A549 (cell line): ENCODE measurements at regions not wholly inside any gene's neighbourhood (a gene's known extent, or its start where the extent isn't known, plus 50 kb on each side); places are given as distances from the start of the nearest gene placed in this dataset.

Experiments
- ATAC-seq, 2 experiments: fragments of 200-7000 bp in 1 of 2; fragments of >200 bp in 1 of 2; cut with Nextera tagmentation in 1 of 2; cut with Tn5 transposase in 1 of 2; 3 replicates each; pipeline versions ENCODE4 v1.8.0 to v1.9.1; 2018 to 2020; ENCODE audit warnings: mild to moderate bottlenecking in 1 of 2, moderate library complexity in 1 of 2
- CTCF ChIA-PET: fragments of 300-600 bp; sonication (Branson Sonifier 250); formaldehyde crosslinking; extraction: SDS; loops from one replicate; lab custom pipeline; 2021; ENCODE audit warnings: antibody characterized with exemption, inconsistent platforms; lab: Yijun Ruan, JAX
- POLR2A ChIA-PET: fragments of 350-600 bp; formaldehyde crosslinking; extraction: SDS; loops from one replicate; lab custom pipeline; 2021; ENCODE audit warnings: antibody characterized with exemption, inconsistent platforms; lab: Yijun Ruan, JAX
- DNase-seq, 2 experiments: peaks; one replicate each; pipeline versions ENCODE4 v3.0.0 to v3.0.0-alpha.2; 2011 to 2016; ENCODE audit warnings: low read depth in 1 of 2, low spot score in 1 of 2
- FAIRE-seq: peaks from 2 replicates; lab custom pipeline; 2011; peaks lifted over from hg19 to GRCh38; lab: Jason Lieb, UNC
- H3K27ac ChIP-seq, 2 experiments: fragments of >200 bp; sonication (Bioruptor Twin); formaldehyde crosslinking; 3 replicates each; pipeline ENCODE4 v1.5.1; 2016 to 2017
- H3K4me1 ChIP-seq: fragments of >200 bp; sonication (Bioruptor Twin); formaldehyde crosslinking; 3 replicates; pipeline ENCODE4 v1.6.1; 2016
- H3K4me2 ChIP-seq: fragments of >200 bp; sonication (Bioruptor Twin); formaldehyde crosslinking; 3 replicates; pipeline ENCODE4 v1.6.1; 2016
- H3K4me3 ChIP-seq: fragments of >200 bp; sonication (Bioruptor Twin); formaldehyde crosslinking; 3 replicates; pipeline ENCODE4 v1.5.1; 2016
- H3K9me3 ChIP-seq: fragments of >200 bp; sonication (Bioruptor Twin); formaldehyde crosslinking; 3 replicates; pipeline ENCODE4 v1.6.1; 2016
- BHLHE40 ChIP-seq: IDR thresholded peaks from 2 replicates; pipeline ENCODE4 v1.6.1; 2012; ENCODE audit warnings: low read depth, low read length, inconsistent platforms
- CBX2 ChIP-seq: fragments of 200-600 bp; sonication (generic); IDR thresholded peaks from 2 replicates; pipeline ENCODE4 v1.6.1; 2016; ENCODE audit warnings: low read depth, mild to moderate bottlenecking, borderline replicate concordance
- CHD2 ChIP-seq: fragments of 150-350 bp; IDR thresholded peaks from 2 replicates; pipeline ENCODE4 v1.6.1; 2014; ENCODE audit warnings: low read length; ENCODE audit not compliant: partially characterized antibody
- CHD4 ChIP-seq: fragments of 200-600 bp; sonication (generic); IDR thresholded peaks from 2 replicates; pipeline ENCODE4 v1.6.1; 2016; ENCODE audit warnings: antibody characterized with exemption, mild to moderate bottlenecking, borderline replicate concordance
- ELK1 ChIP-seq: fragments of 150-350 bp; IDR thresholded peaks from 2 replicates; pipeline ENCODE4 v1.6.1; 2014; ENCODE audit warnings: low read depth, mild to moderate bottlenecking, low read length
- ESRRA ChIP-seq: fragments of 150-350 bp; IDR thresholded peaks from 2 replicates; pipeline ENCODE4 v1.6.1; 2014; ENCODE audit warnings: mild to moderate bottlenecking, low read length, borderline replicate concordance
- HES2 ChIP-seq: fragments of >200 bp; sonication (Bioruptor Twin); formaldehyde crosslinking; IDR thresholded peaks from 2 replicates; pipeline ENCODE4 v1.6.1; 2016
- HEYL ChIP-seq: fragments of 250-450 bp; sonication (Bioruptor Pico); IDR thresholded peaks from 2 replicates; pipeline ENCODE4 v1.8.0; 2021; ENCODE audit warnings: mild to moderate bottlenecking, moderate library complexity
- HOXB13 ChIP-seq: fragments of 250-450 bp; sonication (Bioruptor Pico); IDR thresholded peaks from 2 replicates; pipeline ENCODE4 v1.5.0; 2020; ENCODE audit warnings: low read depth, mild to moderate bottlenecking, moderate library complexity
- HOXB5 ChIP-seq: fragments of 250-450 bp; sonication (Bioruptor Pico); IDR thresholded peaks from 2 replicates; pipeline ENCODE4 v1.5.0; 2020; ENCODE audit warnings: mild to moderate bottlenecking, moderate library complexity
- JUN ChIP-seq, 2 experiments: fragments of >200 bp; sonication (Bioruptor Twin); formaldehyde crosslinking; IDR thresholded peaks; 2 replicates in 1 of 2; 3 replicates in 1 of 2; pipeline ENCODE4 v1.6.1; 2016 to 2017
- KDM1A ChIP-seq: fragments of 200-600 bp; sonication (generic); IDR thresholded peaks from 2 replicates; pipeline ENCODE4 v1.6.1; 2016; ENCODE audit warnings: low read depth, mild to moderate bottlenecking
- MAFK ChIP-seq: fragments of 450-650 bp; IDR thresholded peaks from 2 replicates; pipeline ENCODE4 v1.6.1; 2014; ENCODE audit not compliant: partially characterized antibody
- MAX ChIP-seq: IDR thresholded peaks from 2 replicates; pipeline ENCODE4 v1.6.1; 2012
- NFE2L2 ChIP-seq: fragments of 150-350 bp; conservative IDR thresholded peaks from 2 replicates; pipeline ENCODE4 v1.6.1; 2014; ENCODE audit warnings: low read length
- PHF8 ChIP-seq: fragments of 200-600 bp; sonication (generic); IDR thresholded peaks from 2 replicates; pipeline ENCODE4 v1.6.1; 2016; ENCODE audit warnings: low read depth, mild to moderate bottlenecking, antibody characterized with exemption, moderate library complexity, borderline replicate concordance
- POLR2A ChIP-seq: IDR thresholded peaks from 2 replicates; pipeline ENCODE4 v1.6.1; 2012; ENCODE audit warnings: mild to moderate bottlenecking, low read length
- RAD21 ChIP-seq, 2 experiments: fragments of >200 bp in 1 of 2; sonication (Bioruptor Twin) in 1 of 2; formaldehyde crosslinking in 1 of 2; IDR thresholded peaks in 1 of 2; conservative IDR thresholded peaks in 1 of 2; 2 replicates in 1 of 2; 3 replicates in 1 of 2; pipeline ENCODE4 v1.6.1; 2012 to 2018; ENCODE audit warnings: inconsistent platforms in 1 of 2
- TFCP2L1 ChIP-seq: fragments of 250-450 bp; sonication (Bioruptor Pico); IDR thresholded peaks from 2 replicates; pipeline ENCODE4 v1.5.0; 2021; ENCODE audit warnings: mild to moderate bottlenecking
- TP53 ChIP-seq: fragments of 250-450 bp; sonication (Bioruptor Pico); IDR thresholded peaks from 2 replicates; pipeline ENCODE4 v1.5.0; 2021; ENCODE audit warnings: mild to moderate bottlenecking, moderate library complexity
- USF2 ChIP-seq: fragments of 450-650 bp; IDR thresholded peaks from 2 replicates; pipeline ENCODE4 v1.6.1; 2014; ENCODE audit warnings: antibody characterized with exemption
- ZSCAN20 ChIP-seq: fragments of 250-450 bp; sonication (Bioruptor Pico); IDR thresholded peaks from 2 replicates; pipeline ENCODE4 v1.8.0; 2022; ENCODE audit warnings: mild to moderate bottlenecking, moderate library complexity
- WGBS: methylation state at CpG from one replicate; pipeline ENCODE4 v1.1.6; 2017; ENCODE audit errors: missing lambda C conversion rate; 5-methylcytosine and 5-hydroxymethylcytosine counted together

GRCh38 chrX:16376056-16376455 lies 208.8 kb downstream of the MAGEB17 start:
- TF ChIP-seq HEYL (CRISPR knock-in tag) (no peak), HOXB5 (CRISPR knock-in tag) (no peak), POLR2A (no peak), CHD4 (no peak), CBX2 (no peak), PHF8 (no peak), CHD2 (no peak), USF2 (no peak), TP53 (CRISPR knock-in tag) (no peak), NFE2L2 (no peak), HES2 (no peak), TFCP2L1 (CRISPR knock-in tag) (no peak), KDM1A (no peak), MAX (no peak), RAD21 (conservative IDR thresholded peaks at IDR 0.05 in 1 of 2, IDR thresholded peaks at IDR 0.05 in 1 of 2) (no peak)
- FAIRE-seq: no peak
- no peaks in the 10 kb centered on the region for H3K9me3 ChIP-seq
- no peaks in the 10 kb centered on the region for H3K4me1 ChIP-seq
- CTCF ChIA-PET: no interaction called here
- no peak for ATAC-seq
- no peak overlapping the region for H3K27ac ChIP-seq
- no peak overlapping the region for H3K4me2 ChIP-seq
- H3K4me3 ChIP-seq: no peak overlapping the region
- WGBS: 22% methylated on average over 2 of the region's 2 CpGs
- no peak for DNase-seq
- POLR2A ChIA-PET: no interaction called here

GRCh38 chrX:16386126-16386525 lies 218.8 kb downstream of the MAGEB17 start:
- H3K27ac ChIP-seq: no peak overlapping the region
- no peaks in the 10 kb centered on the region for H3K9me3 ChIP-seq
- H3K4me3 ChIP-seq: no peak overlapping the region
- no peak for FAIRE-seq
- no peak overlapping the region for H3K4me2 ChIP-seq
- POLR2A ChIA-PET: no interaction called here
- no peak for ATAC-seq
- no peak for DNase-seq
- H3K4me1 ChIP-seq: no peaks in the 10 kb centered on the region
- CTCF ChIA-PET: no interaction called here
- TF ChIP-seq JUN (IDR thresholded peaks at IDR 0.05) (no peak), HES2 (no peak), ELK1 (no peak), MAX (no peak), CBX2 (no peak), NFE2L2 (no peak), BHLHE40 (no peak), MAFK (no peak), CHD2 (no peak), HOXB13 (CRISPR knock-in tag) (no peak), HOXB5 (CRISPR knock-in tag) (no peak)

GRCh38 chrX:16392597-16392996 lies 225.3 kb downstream of the MAGEB17 start:
- WGBS: 6% methylated on average over 2 of the region's 2 CpGs
- H3K27ac ChIP-seq: no peak overlapping the region
- no peaks in the 10 kb centered on the region for H3K9me3 ChIP-seq
- ATAC-seq (no peak), FAIRE-seq (no peak), DNase-seq (no peak)
- H3K4me3 ChIP-seq: no peak overlapping the region
- H3K4me1 ChIP-seq: no peaks in the 10 kb centered on the region
- no peak for TF ChIP-seq ZSCAN20 (CRISPR knock-in tag)
- no peak for TF ChIP-seq ESRRA
- no peak for TF ChIP-seq HOXB13 (CRISPR knock-in tag)
- POLR2A ChIA-PET: no interaction called here
- no peak overlapping the region for H3K4me2 ChIP-seq
- CTCF ChIA-PET: no interaction called here
